HG02798 (cell line): ENCODE measurements at regions not wholly inside any gene's neighbourhood (a gene's known extent, or its start where the extent isn't known, plus 50 kb on each side); places are given as distances from the start of the nearest gene placed in this dataset.
"Not testable (repeated sequence)": the region's sequence is repeated elsewhere in the genome, so short reads cannot be mapped to it uniquely, and the experiment has no call there.

Experiments used
- ATAC-seq: cut with Tn5 transposase; IDR thresholded peaks from one replicate; pipeline ENCODE4 v1.9.1; 2021; ENCODE audit warnings: mild to moderate bottlenecking; ENCODE audit not compliant: unreplicated experiment, poor library complexity

DNA sequence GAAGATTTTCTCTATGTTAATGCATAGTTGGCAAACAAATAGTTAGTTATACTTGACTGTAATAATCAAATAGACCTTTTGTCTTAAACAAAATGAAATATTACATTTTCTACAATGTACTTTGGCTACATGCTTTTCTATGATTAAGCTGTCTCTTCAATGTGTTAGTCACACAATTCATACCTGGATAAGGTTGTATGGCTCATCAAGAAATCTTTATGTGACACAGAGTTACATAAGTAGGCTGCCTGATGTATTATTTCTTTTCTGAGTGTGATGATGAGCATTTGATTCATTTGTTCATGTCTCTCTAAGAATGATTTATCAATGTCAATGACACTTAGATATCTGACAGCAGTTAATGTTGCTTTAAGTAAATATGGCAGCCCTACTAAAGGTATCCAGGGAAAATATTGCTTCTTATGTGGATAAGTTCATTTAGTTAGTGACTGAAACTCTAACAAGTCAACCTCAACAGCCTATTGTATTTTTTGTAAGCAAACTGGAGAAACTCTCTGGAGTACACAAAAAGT, 157.4 kb upstream of the SOX2 start:
- ATAC-seq = no peak

DNA sequence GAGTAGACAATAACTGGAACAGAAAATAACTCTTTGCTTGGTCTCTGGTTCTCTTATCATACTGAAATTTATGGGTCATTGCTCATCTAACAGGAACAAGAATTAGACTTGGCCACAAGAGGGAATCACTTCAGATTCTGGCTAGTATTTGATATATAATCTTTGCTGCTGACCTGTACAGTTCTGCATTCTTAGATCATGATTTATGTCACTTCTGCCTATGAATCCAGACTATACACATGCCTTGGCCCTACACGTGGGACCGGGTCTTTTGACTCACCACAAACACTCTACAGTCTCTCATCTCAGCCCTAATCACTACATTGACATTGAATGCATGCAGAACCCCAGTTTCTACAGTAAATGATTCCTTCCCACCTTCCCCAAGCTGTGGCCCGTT, 162.5 kb upstream of the SOX2 start:
- no peak for ATAC-seq

DNA sequence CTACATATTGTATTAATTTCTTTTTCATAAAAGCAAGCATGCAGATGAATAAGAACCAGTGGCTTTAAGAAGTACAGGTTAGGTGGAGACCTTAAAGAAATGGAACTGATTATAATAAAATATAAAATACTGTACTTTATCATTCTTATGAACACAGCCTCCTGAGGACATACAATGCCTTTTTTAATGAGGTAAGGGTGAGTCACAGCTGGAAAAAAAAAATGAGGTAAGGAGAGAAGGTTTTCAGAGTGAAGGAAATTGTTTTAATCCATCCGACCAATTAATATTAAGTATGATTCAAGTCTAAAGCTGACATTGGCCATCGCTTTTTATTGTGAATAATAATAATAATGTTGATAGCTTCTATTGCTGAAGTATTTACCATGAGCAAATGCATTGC, 170.3 kb upstream of the SOX2 start:
- no peak for ATAC-seq

DNA sequence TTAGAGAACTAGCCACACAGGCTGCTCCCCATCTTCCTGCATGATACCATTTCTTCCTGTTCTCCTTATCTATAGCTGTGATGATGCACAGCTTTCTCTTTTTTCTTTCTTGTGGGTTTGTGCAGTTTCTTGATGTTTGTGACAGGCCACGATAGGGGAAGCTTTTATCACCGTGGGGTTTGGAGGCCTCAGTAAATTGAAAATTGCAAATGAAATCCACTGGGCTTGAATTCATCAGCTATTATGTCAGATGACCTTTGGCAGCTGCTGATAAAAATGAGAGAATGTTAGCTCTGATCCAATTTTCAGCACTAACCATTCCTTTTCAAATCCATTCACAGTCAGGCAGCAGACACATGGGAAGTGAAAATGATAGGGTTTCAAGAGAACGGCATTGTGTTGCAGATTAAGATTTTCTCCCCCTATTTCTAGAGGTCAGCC, 176.9 kb upstream of the SOX2 start:
- ATAC-seq = no peak

DNA sequence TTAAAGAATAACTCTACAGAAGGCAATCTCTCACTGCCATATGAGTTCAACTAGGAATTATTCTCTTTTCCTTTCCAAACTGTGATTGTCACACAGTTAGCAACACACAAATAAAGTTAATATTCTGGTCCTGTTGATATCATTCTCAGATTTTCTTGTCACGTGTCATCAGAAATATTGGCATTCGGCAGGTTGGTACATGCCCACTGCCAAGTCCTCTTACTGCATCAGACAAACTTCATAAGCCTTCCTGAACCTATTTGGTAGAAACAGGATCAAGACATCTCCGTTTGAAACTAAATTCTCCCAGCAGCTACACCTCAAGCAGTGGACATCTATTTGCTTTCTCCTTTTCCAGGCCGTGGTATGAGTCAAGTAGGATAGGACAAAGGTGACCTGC, 177.9 kb upstream of the SOX2 start:
- ATAC-seq = no peak

DNA sequence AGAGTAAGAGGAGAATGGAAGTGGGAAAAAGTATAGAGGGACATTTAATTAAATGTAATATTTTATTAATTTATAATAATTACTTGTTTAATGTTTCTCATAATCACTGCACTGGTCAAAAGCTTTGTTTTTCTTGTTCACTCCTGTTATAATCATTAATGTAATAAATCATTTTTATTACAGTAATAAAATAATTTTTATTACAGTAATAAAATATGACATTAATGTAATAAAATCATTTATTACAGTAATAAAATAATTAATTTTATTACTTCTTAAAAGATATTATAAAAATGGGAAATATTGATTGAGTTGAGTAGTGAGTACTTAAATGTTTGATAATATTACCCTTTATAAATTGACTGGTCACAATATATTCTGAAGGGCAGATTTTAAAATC, 181.1 kb upstream of the SOX2 start:
- no peak for ATAC-seq

DNA sequence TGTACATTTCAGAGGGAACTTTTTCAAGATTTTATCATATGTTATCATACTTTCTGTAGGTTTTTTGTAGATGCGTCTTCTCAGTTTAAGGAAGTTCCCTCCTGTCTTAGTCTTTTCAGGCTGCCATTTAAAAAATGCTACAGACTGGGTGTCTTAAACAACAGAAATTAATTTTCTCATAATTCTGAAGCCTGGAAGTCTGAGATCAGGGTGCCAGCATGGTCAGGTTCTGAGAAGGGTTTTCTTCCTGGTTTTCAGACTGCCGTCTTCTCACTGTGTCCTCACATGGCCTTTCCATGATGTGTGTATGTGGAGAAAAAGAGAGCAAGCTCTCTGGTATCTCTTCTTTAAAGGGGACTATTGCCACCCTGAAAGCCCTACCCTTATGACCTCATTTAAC, 189.9 kb upstream of the SOX2 start:
- ATAC-seq = no peak

DNA sequence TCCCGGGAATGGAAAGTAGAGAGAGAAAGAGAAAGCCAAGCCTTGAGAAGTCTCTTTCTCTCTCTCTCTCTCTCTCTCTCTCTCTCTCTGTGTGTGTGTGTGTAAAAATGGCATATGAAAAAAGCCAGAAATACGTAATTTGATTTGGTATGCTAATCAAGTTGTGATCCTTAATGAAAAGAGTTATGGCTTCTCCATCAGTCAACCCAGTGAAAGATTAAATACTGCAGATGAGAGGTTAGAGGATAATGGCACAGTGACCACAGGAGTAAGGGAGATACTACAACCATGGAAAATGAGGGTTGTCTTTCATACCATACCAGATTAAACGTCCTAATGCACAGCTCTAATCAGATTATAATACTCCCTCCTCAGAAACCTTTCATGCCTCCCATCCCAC, 193.5 kb upstream of the SOX2 start:
- ATAC-seq = no peak

DNA sequence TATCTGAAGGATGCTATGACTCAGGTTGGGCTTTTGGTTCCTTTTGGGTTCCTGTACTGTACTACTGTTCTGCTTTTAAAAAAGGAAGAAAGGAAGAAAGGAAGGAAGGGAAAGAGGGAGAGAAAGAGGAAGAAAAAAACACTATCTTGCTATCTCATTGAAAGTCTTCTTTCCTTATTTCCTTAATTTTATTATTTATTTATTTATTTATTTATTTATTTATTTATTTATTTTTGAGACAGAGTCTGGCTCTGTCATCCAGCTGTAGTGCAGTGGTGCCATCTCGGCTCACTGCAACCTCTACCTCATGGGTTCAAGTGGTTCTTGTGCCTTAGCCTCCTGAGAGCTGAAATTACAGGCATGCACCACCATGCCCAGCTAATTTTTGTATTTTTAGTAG, 198.9 kb upstream of the SOX2 start:
- no peak for ATAC-seq

DNA sequence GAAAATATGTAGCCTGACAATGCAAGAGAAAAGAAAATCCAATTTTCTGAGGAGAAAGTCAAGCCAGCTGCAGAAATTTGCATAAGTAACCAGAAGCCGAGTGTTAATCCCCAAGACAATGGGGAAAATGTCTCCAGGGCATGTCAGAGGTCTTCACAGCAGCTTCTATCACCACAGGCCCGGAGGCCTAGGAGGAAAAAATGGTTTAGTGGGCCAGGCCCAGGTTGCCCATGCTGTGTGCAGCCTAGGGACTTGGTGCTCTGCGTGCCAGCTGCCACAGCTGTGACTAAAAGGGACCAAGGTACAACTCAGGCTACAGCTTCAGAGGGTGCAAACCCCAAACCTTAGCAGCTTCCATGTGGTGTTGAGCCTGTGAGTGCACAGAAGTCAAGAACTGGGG, 201.2 kb upstream of the SOX2 start:
- no peak for ATAC-seq

DNA sequence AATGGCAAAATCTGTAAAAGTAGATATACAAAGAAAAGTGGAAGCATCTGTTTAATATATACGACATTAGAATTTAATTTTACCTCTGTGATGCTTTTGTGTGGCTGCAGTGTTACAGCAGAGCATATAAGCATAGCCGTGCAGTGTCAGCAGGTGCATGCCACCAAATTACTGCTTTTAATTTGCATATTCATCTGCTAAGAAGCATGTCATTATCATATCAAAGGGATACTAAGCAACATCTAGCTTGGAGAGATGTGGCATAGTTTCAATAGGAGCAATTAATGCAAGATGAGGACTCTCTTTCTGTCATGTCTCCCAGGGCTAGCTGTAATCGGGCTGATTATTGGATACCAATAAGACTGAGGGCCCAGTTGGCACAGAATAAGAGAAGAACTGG, 214.4 kb upstream of the SOX2 start:
- ATAC-seq = no peak

DNA sequence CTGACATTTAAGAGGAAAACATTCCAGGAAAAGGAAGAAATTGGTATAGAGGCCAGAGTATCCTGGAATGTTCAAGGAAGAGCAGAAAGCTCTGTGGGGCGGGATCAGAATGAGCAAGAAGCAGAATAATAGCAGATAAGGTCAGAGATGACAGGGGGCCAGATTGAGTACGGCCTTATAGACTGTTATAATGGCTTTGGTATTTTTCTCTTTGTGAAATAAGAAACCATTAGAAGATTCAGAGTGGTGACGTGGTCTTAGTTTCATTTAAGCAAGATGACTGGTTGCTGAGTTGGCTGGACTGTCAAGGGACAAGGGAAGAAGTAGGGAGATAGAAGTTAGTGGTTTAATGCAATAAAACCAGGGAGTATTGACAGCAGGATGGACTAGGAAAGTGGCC, 218.3 kb upstream of the SOX2 start:
- no peak for ATAC-seq

DNA sequence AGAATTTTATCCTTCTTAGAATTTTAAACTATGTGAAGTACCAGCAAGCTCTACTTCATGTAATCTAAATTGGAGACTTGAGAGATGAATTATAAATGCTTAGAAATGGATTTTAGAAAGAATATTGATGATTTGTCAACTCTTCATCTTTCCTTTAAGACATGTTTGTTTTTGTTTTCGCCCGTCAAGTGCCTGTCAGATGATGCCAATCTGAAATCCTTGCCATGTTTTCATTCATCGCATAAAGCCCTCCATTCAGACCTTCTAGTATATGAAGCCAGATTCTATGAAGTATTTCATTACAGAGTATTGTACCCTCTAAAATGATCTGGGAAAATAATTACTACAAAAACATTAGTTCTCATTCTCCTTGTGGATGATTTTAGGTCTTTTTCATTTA, 223.2 kb upstream of the SOX2 start:
- ATAC-seq = no peak

DNA sequence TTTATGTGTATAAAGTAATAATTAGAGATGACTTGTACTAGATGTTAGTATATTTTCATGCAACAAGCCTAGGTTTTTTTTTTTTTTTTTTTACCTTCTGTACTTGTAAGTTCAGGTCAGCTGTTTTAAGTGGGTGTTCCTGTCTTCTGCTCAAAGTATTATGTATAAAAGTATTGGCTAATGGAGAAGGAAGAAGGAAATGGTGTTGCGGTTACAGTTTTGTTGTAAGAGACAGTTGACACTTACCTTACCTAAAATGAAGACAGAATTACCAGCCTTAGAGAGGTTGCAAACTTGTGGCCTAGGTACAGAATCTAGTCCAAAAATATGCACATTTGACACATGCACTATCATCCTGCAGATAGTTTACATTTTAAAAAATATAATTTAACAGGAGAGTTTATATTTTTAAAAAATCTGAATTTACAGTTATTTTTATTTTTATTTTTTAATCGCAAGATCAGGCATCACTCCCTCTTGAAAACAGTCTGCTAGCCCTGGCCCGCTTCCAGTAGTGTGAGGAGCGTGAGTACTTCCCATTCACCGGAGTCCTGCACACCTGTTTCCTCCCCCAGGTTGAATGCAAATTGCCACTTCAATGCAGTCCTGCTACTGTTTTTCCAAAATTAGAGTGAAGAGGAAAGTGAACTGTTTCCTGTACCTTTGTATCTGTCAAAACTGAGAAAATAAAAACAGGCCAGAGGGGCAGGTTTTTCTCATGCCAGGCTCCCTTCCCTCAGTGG, 224.3 kb upstream of the SOX2 start:
- no peak for ATAC-seq

DNA sequence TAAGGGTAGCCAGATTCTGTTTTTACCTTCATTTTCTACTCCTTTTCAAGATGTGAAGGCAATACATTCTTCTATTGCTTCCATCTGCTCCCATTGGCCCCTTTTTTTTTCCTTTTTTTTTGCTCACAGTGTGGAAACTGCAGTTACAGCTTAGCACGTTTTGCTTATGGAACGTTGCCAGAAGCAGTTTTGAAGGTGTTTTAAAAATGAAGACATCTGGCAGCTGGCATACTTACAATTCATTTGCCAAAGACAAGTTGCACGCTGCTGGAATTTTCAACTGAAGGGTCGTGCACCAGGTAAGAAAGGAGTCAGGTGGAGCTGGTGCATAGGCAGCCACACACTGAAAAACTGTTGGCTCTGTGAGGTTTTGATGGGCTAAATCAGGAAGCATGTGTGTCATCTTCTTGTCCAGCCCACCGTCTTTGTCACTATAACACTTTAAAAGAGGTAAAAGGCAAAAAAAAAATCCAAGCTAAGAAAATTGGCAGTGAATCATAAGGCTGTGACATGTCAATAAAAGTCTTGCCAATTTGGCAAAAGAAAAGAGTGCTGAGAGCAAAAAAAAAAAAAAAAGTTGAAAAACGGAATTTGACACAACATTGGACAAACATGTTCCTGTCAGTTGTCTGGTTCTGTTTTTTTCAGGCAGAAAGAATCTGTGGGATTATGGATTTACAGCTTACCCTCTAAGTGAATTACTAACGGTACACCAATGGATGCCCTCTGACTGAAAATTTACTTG, 225.4 kb upstream of the SOX2 start:
- ATAC-seq = no peak

DNA sequence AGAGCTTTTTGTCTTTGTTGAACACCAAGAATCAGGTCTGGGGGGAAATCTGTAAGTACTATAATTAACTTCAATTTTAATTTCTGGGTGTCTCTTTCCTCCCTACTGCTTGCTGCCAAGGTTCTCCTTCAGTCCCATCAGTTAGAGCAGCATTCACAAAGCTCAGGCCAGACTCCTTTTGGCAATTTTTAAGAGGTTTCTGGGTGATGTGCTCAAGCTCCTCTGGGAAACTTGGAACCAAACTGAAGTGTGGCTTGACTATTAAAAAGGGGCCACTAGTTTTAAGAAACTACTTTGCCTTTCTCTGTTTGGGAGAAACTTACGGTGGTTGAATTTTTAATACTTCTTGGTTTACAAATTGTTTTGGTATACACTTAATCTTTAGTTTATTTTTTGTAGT, 227.7 kb upstream of the SOX2 start:
- no peak for ATAC-seq

DNA sequence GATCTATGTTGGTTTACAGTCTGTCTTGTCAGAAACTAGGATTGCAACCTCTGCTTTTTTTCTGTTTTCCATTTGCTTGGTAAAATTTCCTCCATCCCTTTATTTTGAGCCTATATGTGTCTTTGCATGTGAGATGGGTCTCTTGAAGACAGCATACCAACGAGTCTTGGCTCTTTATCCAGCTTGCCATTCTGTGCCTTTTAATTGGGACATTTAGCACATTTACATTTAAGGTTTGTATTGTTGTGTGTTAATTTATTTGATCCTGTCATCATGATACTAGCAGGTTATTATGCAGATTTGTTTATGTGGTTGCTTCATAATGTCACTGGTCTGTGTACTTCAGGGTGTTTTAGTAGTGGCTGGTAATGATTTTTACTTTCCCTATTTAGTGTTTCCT, 236.6 kb upstream of the SOX2 start:
- not testable (repeated sequence) for ATAC-seq

DNA sequence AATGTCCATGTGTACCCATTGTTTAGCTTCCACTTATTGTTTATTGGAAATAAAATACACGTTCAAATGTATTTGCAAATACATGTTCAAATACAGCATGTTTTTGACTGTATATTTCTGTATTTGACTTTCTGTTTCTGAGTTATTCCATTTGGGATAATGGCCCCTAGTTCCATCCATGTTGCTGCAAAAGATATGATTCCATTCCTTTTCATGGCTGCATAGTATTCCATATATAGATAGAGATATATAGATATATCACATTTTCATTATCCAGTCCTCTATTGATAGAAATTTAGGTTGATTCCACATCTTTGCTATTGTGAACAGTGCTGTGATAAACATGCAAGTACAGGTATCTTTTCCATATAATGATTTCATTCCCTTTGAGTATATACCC, 241.4 kb upstream of the SOX2 start:
- ATAC-seq = no peak

DNA sequence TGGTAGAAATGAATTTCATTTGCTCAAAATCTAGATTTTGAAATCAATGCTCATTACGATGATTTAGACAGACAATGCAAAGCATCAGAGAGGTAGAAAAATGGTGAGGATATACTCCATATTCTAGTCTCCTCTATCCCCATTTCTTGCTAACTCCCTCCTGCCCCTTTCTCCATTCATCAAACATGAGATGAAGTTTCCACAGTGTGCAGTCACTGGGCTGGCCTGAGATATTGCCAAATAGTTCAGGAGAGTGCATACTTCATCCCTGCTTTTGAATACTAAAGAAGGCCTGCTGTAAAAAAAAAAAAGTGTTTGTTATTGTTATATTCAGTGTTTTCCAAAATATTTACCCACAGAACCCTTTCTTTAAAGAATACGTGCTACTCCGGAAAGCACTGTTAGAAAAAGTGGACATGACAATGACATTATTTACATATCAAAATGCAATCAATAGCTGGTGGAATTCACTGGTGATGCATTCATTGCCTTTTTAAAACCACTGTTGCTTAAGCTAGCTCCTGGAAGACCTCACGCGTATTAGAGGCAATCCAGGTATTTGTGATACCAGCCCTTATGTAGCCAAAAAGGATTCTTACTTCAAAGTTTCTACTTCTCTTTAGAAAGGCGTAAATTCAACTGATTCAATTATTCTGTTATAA, 247.6 kb upstream of the SOX2 start:
- no peak for ATAC-seq

DNA sequence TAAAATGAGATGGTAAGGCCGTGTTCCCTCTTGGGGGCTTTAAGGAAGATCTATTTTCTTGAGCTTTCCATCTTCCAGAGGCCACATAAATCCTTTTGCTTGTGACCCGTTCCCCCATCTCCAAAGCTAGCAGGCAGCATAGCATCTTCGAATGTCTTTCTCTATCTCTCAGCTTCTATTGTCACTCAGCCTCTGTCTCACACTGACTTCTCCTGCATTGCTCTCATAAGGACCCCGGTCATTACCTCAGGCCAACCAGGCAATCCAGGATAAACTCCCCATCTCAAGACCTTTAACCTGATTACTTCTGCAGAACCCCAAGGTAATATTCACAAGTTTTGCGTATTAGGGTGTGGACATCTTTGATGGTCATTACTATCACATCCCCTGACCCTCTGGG, 250.3 kb upstream of the SOX2 start:
- no peak for ATAC-seq

DNA sequence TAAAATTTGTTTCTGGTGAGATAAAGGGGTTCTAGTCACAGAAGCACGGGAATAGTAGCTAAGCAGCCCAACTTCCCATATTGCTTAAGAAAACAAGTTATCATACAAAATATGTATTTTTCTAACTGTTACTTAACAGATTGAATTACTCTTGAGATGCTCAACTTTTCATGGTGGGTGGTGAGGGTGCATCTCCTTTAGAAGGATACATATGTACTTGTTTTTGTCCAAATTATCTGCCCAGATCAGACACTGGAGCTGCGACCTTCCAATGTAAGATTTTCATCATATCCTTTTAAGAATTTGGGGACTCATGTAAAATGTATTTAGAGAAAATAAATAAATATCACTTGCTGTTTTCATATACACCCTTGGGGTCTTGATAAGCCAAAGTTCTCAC, 252.2 kb upstream of the SOX2 start:
- ATAC-seq = no peak
